AG10803 (cell line): ENCODE measurements at regions not wholly inside any gene's neighbourhood (a gene's known extent, or its start where the extent isn't known, plus 50 kb on each side); places are given as distances from the start of the nearest gene placed in this dataset.
A peak's percentile ranks its signal among the peaks of the same experiment; 100 is the strongest.

Source experiments
- DNase-seq: peaks from one replicate; pipeline ENCODE4 v3.0.0; 2010; ENCODE audit warnings: low read depth
- H3K4me3 ChIP-seq: 2 replicates; pipeline ENCODE4 v1.5.1; 2011; ENCODE audit warnings: mild to moderate bottlenecking, low read length, control low read depth
- CTCF ChIP-seq: conservative IDR thresholded peaks from 2 replicates; pipeline ENCODE4 v1.5.1; 2011; ENCODE audit warnings: mild to moderate bottlenecking, low read length, control low read depth, inconsistent platforms

- TF ChIP-seq CTCF, result peak; percentile 41
- DNase-seq, result peak; percentile 54
These were observed 254.2 kb downstream of the C6orf118 start for GRCh38 chr6:165055231-165055630.

GRCh38 chr6:165052561-165053480 lies 256.6 kb downstream of the C6orf118 start:
- TF ChIP-seq CTCF, result no peak
- DNase-seq, result no peak
- H3K4me3 ChIP-seq, result no peak overlapping the region

More at GRCh38 chr6:165055231-165055630, 254.2 kb downstream of the C6orf118 start:
- H3K4me3 ChIP-seq, result no peak overlapping the region

DNA sequence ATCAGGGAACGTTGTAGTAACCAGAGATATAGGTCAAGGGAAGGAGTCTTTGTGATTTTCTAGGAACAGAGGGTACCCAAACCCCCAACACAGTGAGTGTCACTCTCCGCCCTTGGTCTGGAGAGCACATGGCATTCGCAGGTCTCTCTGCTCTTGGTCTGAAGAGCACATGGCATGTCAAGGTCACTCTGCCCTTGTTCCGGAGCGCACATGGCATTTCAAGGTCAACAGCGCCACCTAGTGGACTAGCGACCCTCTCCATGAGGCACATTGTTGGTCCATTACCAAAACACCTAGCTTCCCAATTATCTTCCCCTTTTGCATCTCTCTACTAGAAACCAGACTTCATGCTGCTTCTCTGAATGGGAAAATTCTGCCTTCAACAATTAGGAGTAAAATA lies 260.0 kb downstream of the C6orf118 start:
- no peak overlapping the region for H3K4me3 ChIP-seq
- DNase-seq, result peak; percentile 44
- peak; percentile 66 for TF ChIP-seq CTCF

GRCh38 chr6:165047952-165048351 lies 261.5 kb downstream of the C6orf118 start:
- no peak for DNase-seq
- no peak overlapping the region for H3K4me3 ChIP-seq
- no peak for TF ChIP-seq CTCF

GRCh38 chr6:165045631-165046030 lies 263.8 kb downstream of the C6orf118 start:
- DNase-seq, result peak; percentile 21
- H3K4me3 ChIP-seq, result no peak overlapping the region
- TF ChIP-seq CTCF, result no peak

GRCh38 chr6:165042912-165043311 lies 266.5 kb downstream of the C6orf118 start:
- no peak for DNase-seq
- TF ChIP-seq CTCF, result no peak
- H3K4me3 ChIP-seq, result no peak overlapping the region

GRCh38 chr6:165040440-165040839 lies 269.0 kb downstream of the C6orf118 start:
- DNase-seq, result no peak
- no peak overlapping the region for H3K4me3 ChIP-seq
- no peak for TF ChIP-seq CTCF
